Gastroesophageal sphincter (tissue), 4 donors: ENCODE measurements at regions not wholly inside any gene's neighbourhood (a gene's known extent, or its start where the extent isn't known, plus 50 kb on each side); places are given as distances from the start of the nearest gene placed in this dataset.
A peak's percentile ranks its signal among the peaks of the same experiment; 100 is the strongest.

Experiments
- ATAC-seq: fragments of 150-250 bp; one replicate; pipeline ENCODE4 v1.9.1; 2016; ENCODE audit warnings: mild to moderate bottlenecking, moderate library complexity
- H3K27ac ChIP-seq, 4 donors: fragments of 200-600 bp; sonication (generic) in 3 of 4; 1 replicate in 3 of 4; 2 replicates in 1 of 4; pipeline ENCODE4 v1.5.1; 2016 to 2019
- H3K27me3 ChIP-seq: fragments of 200-600 bp; sonication (generic); one replicate; pipeline ENCODE4 v1.5.1; 2019
- H3K36me3 ChIP-seq, 2 donors: fragments of 200-600 bp; sonication (generic); one replicate each; pipeline ENCODE4 v1.5.1; 2019; ENCODE audit warnings: control low read depth in 1 of 2
- H3K4me1 ChIP-seq, 3 donors: fragments of 200-600 bp; sonication (generic); 1 replicate in 2 of 3; 2 replicates in 1 of 3; pipeline ENCODE4 v1.5.1; 2016 to 2019; ENCODE audit warnings: control low read depth in 2 of 3
- H3K4me3 ChIP-seq, 2 donors: fragments of 200-600 bp; sonication (generic); one replicate each; pipeline ENCODE4 v1.5.1; 2019; ENCODE audit warnings: mild to moderate bottlenecking in 1 of 2, moderate library complexity in 1 of 2
- H3K9me3 ChIP-seq, 3 donors: fragments of 200-600 bp; sonication (generic); one replicate each; pipeline ENCODE4 v1.5.1; 2017 to 2019; ENCODE audit warnings: control low read depth in 2 of 3
- CTCF ChIP-seq, 4 experiments: fragments of 200-600 bp in 2 of 4; fragments of 450-650 bp in 2 of 4; sonication (generic) in 1 of 4; IDR thresholded peaks; one replicate each; pipeline ENCODE4 v1.5.1; 2017 to 2019; ENCODE audit warnings: antibody characterized with exemption in 4 of 4, mild to moderate bottlenecking in 2 of 4, moderate library complexity in 2 of 4
- EP300 ChIP-seq: sonication (generic); formaldehyde crosslinking; IDR thresholded peaks from one replicate; pipeline ENCODE4 v1.6.1; 2017; ENCODE audit warnings: antibody characterized with exemption, mild to moderate bottlenecking
- POLR2A ChIP-seq, 2 donors: fragments of 450-650 bp; IDR thresholded peaks; one replicate each; pipeline ENCODE4 v1.6.1; 2017; ENCODE audit warnings: antibody characterized with exemption in 2 of 2, mild to moderate bottlenecking in 2 of 2, moderate library complexity in 1 of 2
- POLR2AphosphoS5 ChIP-seq: sonication (generic); formaldehyde crosslinking; IDR thresholded peaks from one replicate; pipeline ENCODE4 v1.6.1; 2017; ENCODE audit warnings: antibody characterized with exemption
- WGBS, 2 donors: methylation state at CpG; one replicate each; pipeline ENCODE4 v1.1.5; 2018; ENCODE audit warnings: low coverage in 1 of 2; 5-methylcytosine and 5-hydroxymethylcytosine counted together

- no peaks in the 10 kb centered on the region for H3K9me3 ChIP-seq
- H3K4me3 ChIP-seq = no peak overlapping the region
- ATAC-seq = no peak
- no peaks in the 10 kb centered on the region for H3K36me3 ChIP-seq
- WGBS, 2 donors = 83 to 89% methylated on average over 8 to 9 of the region's 13 CpGs
- H3K4me1 ChIP-seq = peaks cover 0 to 9% (median 0%) of the 10 kb centered on the region in 3 donors
- no peaks in the 10 kb centered on the region for H3K27me3 ChIP-seq
- H3K27ac ChIP-seq = peak overlapping the region in 1 of 4 donors; percentile 32
- no peak for TF ChIP-seq POLR2A (IDR thresholded peaks at IDR 0.05)
- TF ChIP-seq EP300 = no peak
- no peak for TF ChIP-seq POLR2AphosphoS5
- no peak for TF ChIP-seq CTCF (IDR thresholded peaks at IDR 0.05)
Observed at GRCh38 chr14:100423317-100424010, 100.3 kb downstream of the SLC25A47 start.

DNA sequence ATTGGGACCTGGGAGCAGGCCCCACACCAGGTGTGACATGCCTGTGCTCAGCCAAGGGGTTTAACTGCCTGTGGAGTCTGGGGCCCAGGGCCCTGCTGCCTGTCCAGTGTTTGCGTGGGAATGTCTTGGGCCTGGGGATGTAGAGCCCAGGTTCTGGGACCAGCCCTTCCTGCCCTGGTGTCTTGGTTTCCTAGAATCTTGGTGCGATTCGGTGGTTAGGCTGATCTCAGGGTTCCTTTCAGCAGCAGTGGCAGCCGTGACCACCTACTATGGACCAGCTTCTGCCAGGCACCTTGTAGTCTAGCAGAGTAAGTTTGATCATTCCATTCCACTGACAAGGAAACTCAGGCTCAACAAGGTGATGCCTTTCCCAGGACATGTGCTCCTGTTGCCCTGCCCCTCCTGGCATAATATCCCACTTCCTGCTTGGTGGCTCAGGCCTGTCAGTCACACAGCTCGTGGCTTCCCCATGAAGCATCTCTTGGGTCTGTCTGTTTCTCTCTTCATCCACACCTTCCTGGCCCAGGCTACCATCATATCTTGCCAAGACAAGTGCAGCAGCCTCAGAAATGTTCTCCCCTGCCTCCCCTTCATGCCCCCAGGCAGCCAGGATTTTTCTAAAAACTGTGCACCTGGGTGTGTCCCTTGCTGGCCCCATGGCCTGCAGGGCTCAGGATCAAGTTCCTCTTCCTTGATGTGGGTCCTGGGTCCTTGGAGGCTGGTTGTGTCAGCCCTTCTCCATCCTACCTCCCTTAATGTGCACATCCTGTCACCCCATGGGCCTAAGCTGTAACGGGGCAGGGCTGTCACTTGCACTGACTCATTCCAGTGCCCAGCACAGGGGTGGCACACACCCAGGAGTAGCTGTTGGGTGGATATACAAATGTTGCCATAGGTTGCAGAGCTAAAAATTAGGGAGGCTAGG lies 101.6 kb downstream of the SLC25A47 start:
- peaks cover 0 to 9% (median 0%) of the 10 kb centered on the region in 3 donors for H3K4me1 ChIP-seq
- H3K27me3 ChIP-seq = no peaks in the 10 kb centered on the region
- peaks cover 0 to 7% of the 10 kb centered on the region in 2 donors for H3K36me3 ChIP-seq
- no peak for ATAC-seq
- no peaks in the 10 kb centered on the region for H3K9me3 ChIP-seq
- no peak overlapping the region for H3K4me3 ChIP-seq
- TF ChIP-seq POLR2AphosphoS5 (no peak), EP300 (no peak), POLR2A (IDR thresholded peaks at IDR 0.05) (no peak), CTCF (IDR thresholded peaks at IDR 0.05) (no peak)
- peak overlapping the region in 1 of 4 donors; percentile 32 for H3K27ac ChIP-seq
- WGBS, 2 donors = 70 to 89% methylated on average over 3 to 5 of the region's 6 CpGs

DNA sequence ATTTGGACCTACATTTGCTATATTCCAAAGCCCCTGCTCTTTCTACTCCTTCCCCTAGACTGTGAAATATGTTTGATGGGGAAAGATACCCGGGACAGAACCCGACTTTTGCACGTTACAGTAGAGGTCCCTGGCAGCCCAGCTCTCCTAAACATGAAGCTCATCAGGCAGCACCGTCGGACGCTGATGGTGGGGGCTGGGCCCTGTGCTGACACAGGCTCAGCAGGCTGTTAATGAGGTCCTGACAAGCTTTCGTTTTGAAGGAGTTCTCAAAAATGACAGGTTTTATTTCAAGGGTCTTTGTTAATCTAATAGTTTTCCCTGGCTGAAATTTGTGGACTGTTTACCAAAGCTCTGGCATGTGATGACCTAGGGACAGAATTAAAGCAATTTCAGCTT lies 102.3 kb downstream of the SLC25A47 start:
- 66 to 74% methylated on average over 6 to 7 of the region's 7 CpGs for WGBS, 2 donors
- Histone ChIP-seq H3K9me3 (no peaks in the 10 kb centered on the region), H3K4me3 (no peak overlapping the region), H3K4me1 (peaks cover 0 to 9% (median 0%) of the 10 kb centered on the region in 3 donors), H3K27me3 (no peaks in the 10 kb centered on the region), H3K36me3 (peaks cover 0 to 7% of the 10 kb centered on the region in 2 donors), H3K27ac (no peak overlapping the region)
- TF ChIP-seq EP300 = no peak
- no peak for TF ChIP-seq POLR2A (IDR thresholded peaks at IDR 0.05)
- no peak for ATAC-seq

- Histone ChIP-seq H3K27me3 (no peaks in the 10 kb centered on the region), H3K9me3 (no peaks in the 10 kb centered on the region), H3K27ac (no peak overlapping the region), H3K4me1 (peaks cover 0 to 9% (median 0%) of the 10 kb centered on the region in 3 donors), H3K36me3 (peaks cover 0 to 7% of the 10 kb centered on the region in 2 donors), H3K4me3 (no peak overlapping the region)
- ATAC-seq = no peak
- WGBS, 2 donors = 95 to 98% methylated on average over 7 to 9 of the region's 12 CpGs
- no peak for TF ChIP-seq POLR2A (IDR thresholded peaks at IDR 0.05)
Observed at GRCh38 chr14:100426314-100426713, 103.2 kb downstream of the SLC25A47 start.

DNA sequence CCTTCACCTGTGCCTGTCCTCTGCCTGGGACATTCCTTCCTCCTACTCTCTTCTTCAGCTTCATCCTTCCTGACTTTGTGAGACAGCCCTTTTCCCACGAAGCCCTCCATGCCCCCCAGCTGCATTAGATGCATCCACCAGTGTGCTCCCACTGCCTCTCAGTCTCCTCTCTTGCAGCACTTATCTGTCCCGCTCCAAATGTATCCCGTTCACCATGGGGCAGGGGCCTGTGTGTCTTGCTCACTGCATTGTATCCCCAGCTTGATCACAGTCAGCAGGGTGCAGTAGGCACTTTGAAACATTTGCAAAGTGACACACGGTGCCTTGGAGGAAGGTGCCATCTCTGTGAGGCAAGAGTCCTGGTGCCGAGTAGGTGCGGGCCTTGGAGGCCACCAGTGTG lies 104.0 kb downstream of the SLC25A47 start:
- Histone ChIP-seq H3K27me3 (no peaks in the 10 kb centered on the region), H3K4me1 (peaks cover 0 to 9% (median 0%) of the 10 kb centered on the region in 3 donors), H3K27ac (no peak overlapping the region), H3K4me3 (no peak overlapping the region), H3K9me3 (no peaks in the 10 kb centered on the region), H3K36me3 (peaks cover 0 to 7% of the 10 kb centered on the region in 2 donors)
- no peak for ATAC-seq
- TF ChIP-seq POLR2A (IDR thresholded peaks at IDR 0.05) = no peak
- TF ChIP-seq CTCF (IDR thresholded peaks at IDR 0.05) = no peak
- no peak for TF ChIP-seq EP300
- no peak for TF ChIP-seq POLR2AphosphoS5
- WGBS, 2 donors = 73 to 80% methylated on average over 2 to 5 of the region's 6 CpGs
